Activated naive CD4-positive, alpha-beta T cell treated with anti-CD3 and anti-CD28 coated beads for 36 hours (primary cell): ENCODE measurements at regions not wholly inside any gene's neighbourhood (a gene's known extent, or its start where the extent isn't known, plus 50 kb on each side); places are given as distances from the start of the nearest gene placed in this dataset.

Experiments used
- CTCF ChIA-PET: fragments of 350-600 bp; sonication (Branson Sonifier 250); formaldehyde crosslinking; loops from one replicate; lab custom pipeline; 2021; ENCODE audit warnings: antibody characterized with exemption; lab: Charles Lee
- DNase-seq: peaks from one replicate; pipeline ENCODE4 v3.0.0-alpha.2; 2020
- H3K27ac Mint-ChIP-seq: one replicate; pipeline ENCODE4 v1.8.0; 2021; ENCODE audit warnings: mild to moderate bottlenecking, mixed read lengths
- H3K27me3 Mint-ChIP-seq: one replicate; pipeline ENCODE4 v1.8.0; 2021; ENCODE audit warnings: low read depth, mixed read lengths
- H3K36me3 Mint-ChIP-seq: one replicate; pipeline ENCODE4 v1.8.0; 2021; ENCODE audit warnings: low read depth, mixed read lengths
- H3K4me1 Mint-ChIP-seq: one replicate; pipeline ENCODE4 v1.8.0; 2021; ENCODE audit warnings: low read depth, mixed read lengths
- H3K4me3 Mint-ChIP-seq: one replicate; pipeline ENCODE4 v1.8.0; 2021; ENCODE audit warnings: mild to moderate bottlenecking, moderate library complexity, mixed read lengths
- H3K9me3 Mint-ChIP-seq: one replicate; pipeline ENCODE4 v1.8.0; 2021; ENCODE audit warnings: mixed read lengths
- intact Hi-C: fragments of 100-400 bp; cut with micrococcal nuclease; formaldehyde crosslinking; loops from one replicate; pipeline ENCODE4 v1.15.1; 2023

- no peak overlapping the region for H3K4me3 Mint-ChIP-seq
- H3K4me1 Mint-ChIP-seq: no peaks in the 10 kb centered on the region
- intact Hi-C loops: no loop called here
- H3K27me3 Mint-ChIP-seq: no peaks in the 10 kb centered on the region
- H3K27ac Mint-ChIP-seq: no peak overlapping the region
- no peaks in the 10 kb centered on the region for H3K36me3 Mint-ChIP-seq
- DNase-seq: no peak
- H3K9me3 Mint-ChIP-seq: no peaks in the 10 kb centered on the region
- CTCF ChIA-PET: no interaction called here
Observed at GRCh38 chrX:7218321-7219152, 70.6 kb upstream of the PUDP start.

- H3K27ac Mint-ChIP-seq: no peak overlapping the region
- no peaks in the 10 kb centered on the region for H3K4me1 Mint-ChIP-seq
- DNase-seq: no peak
- no peaks in the 10 kb centered on the region for H3K27me3 Mint-ChIP-seq
- H3K36me3 Mint-ChIP-seq: no peaks in the 10 kb centered on the region
- H3K9me3 Mint-ChIP-seq: no peaks in the 10 kb centered on the region
- CTCF ChIA-PET: no interaction called here
- no peak overlapping the region for H3K4me3 Mint-ChIP-seq
- intact Hi-C loops: no loop called here
Observed at GRCh38 chrX:7216981-7217587, 69.1 kb upstream of the PUDP start.

GRCh38 chrX:7215842-7216241, 67.9 kb upstream of the PUDP start:
- Mint-ChIP-seq H3K9me3 (no peaks in the 10 kb centered on the region), H3K27ac (no peak overlapping the region), H3K27me3 (no peaks in the 10 kb centered on the region), H3K4me1 (no peaks in the 10 kb centered on the region), H3K4me3 (no peak overlapping the region), H3K36me3 (no peaks in the 10 kb centered on the region)
- CTCF ChIA-PET: no interaction called here
- intact Hi-C loops: no loop called here
- no peak for DNase-seq

GRCh38 chrX:7214251-7214650, 66.3 kb upstream of the PUDP start:
- intact Hi-C loops: no loop called here
- H3K9me3 Mint-ChIP-seq: no peaks in the 10 kb centered on the region
- CTCF ChIA-PET: no interaction called here
- no peak overlapping the region for H3K4me3 Mint-ChIP-seq
- no peaks in the 10 kb centered on the region for H3K4me1 Mint-ChIP-seq
- H3K27ac Mint-ChIP-seq: no peak overlapping the region
- DNase-seq: no peak
- no peaks in the 10 kb centered on the region for H3K27me3 Mint-ChIP-seq
- H3K36me3 Mint-ChIP-seq: no peaks in the 10 kb centered on the region

- Mint-ChIP-seq H3K4me1 (peaks cover 5% of the 10 kb centered on the region), H3K4me3 (no peak overlapping the region), H3K27ac (no peak overlapping the region), H3K27me3 (no peaks in the 10 kb centered on the region), H3K36me3 (no peaks in the 10 kb centered on the region), H3K9me3 (no peaks in the 10 kb centered on the region)
- CTCF ChIA-PET: no interaction called here
- intact Hi-C loops: no loop called here
- DNase-seq: peak; percentile 4
Observed at GRCh38 chrX:7205037-7205577, 57.2 kb upstream of the PUDP start.

- no peak for DNase-seq
- no peaks in the 10 kb centered on the region for H3K9me3 Mint-ChIP-seq
- H3K4me1 Mint-ChIP-seq: peaks cover 5% of the 10 kb centered on the region
- H3K36me3 Mint-ChIP-seq: no peaks in the 10 kb centered on the region
- no peak overlapping the region for H3K4me3 Mint-ChIP-seq
- H3K27ac Mint-ChIP-seq: no peak overlapping the region
- intact Hi-C loops: no loop called here
- CTCF ChIA-PET: no interaction called here
- H3K27me3 Mint-ChIP-seq: no peaks in the 10 kb centered on the region
Observed at GRCh38 chrX:7204619-7205018, 56.7 kb upstream of the PUDP start.

GRCh38 chrX:7202206-7202605, 54.3 kb upstream of the PUDP start:
- Mint-ChIP-seq H3K36me3 (no peaks in the 10 kb centered on the region), H3K27ac (no peak overlapping the region), H3K9me3 (no peaks in the 10 kb centered on the region), H3K4me3 (no peak overlapping the region), H3K27me3 (no peaks in the 10 kb centered on the region), H3K4me1 (peaks cover 5% of the 10 kb centered on the region)
- CTCF ChIA-PET: no interaction called here
- intact Hi-C loops: no loop called here
- no peak for DNase-seq

GRCh38 chrX:7201496-7201895, 53.5 kb upstream of the PUDP start:
- CTCF ChIA-PET: no interaction called here
- no peak overlapping the region for H3K4me3 Mint-ChIP-seq
- H3K36me3 Mint-ChIP-seq: peaks cover 2% of the 10 kb centered on the region
- H3K9me3 Mint-ChIP-seq: no peaks in the 10 kb centered on the region
- intact Hi-C loops: no loop called here
- H3K27me3 Mint-ChIP-seq: no peaks in the 10 kb centered on the region
- peaks cover 5% of the 10 kb centered on the region for H3K4me1 Mint-ChIP-seq
- DNase-seq: no peak
- no peak overlapping the region for H3K27ac Mint-ChIP-seq

- Mint-ChIP-seq H3K36me3 (peaks cover 2% of the 10 kb centered on the region), H3K27ac (no peak overlapping the region), H3K27me3 (no peaks in the 10 kb centered on the region), H3K9me3 (no peaks in the 10 kb centered on the region), H3K4me1 (no peaks in the 10 kb centered on the region), H3K4me3 (no peak overlapping the region)
- CTCF ChIA-PET: no interaction called here
- intact Hi-C loops: no loop called here
- DNase-seq: no peak
Observed at GRCh38 chrX:7198499-7198898, 50.5 kb upstream of the PUDP start.
